ENCODE measurements at regions not wholly inside any gene's neighbourhood (a gene's known extent, or its start where the extent isn't known, plus 50 kb on each side); places are given as distances from the start of the nearest gene placed in this dataset.

DNA sequence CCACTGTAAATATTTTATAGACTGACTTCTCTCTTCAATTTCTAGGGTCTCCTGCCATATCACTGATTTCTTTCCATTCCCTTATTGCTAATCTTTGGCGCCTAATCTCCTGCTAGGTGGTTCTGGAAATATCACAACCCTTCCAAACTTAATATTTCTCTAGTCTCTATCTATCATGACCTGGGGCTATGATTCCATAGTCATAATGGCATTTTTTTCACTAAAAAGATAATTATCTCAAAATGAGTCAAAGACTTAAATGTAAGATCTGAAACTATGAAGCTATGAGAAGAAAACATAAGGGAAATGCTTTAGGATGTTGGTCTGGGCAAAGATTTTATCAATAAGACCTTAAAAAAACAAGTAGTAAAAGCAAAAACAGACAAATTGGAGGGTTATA lies 74.2 kb downstream of the LEPR start:
- DNase-seq, result peak; percentile 23
- Mint-ChIP-seq H3K36me3 (ENCODE audit: low read depth) (no peaks in the 10 kb centered on the region), H3K4me1 (ENCODE audit: low read depth) (peaks cover 47% of the 10 kb centered on the region), H3K27ac (peak overlapping the region; percentile 71), H3K9me3 (no peaks in the 10 kb centered on the region), H3K27me3 (ENCODE audit: insufficient read depth) (no peaks in the 10 kb centered on the region), H3K4me3 (0 out of 2 replicates have a peak overlapping the region, but pooled peaks have one; percentile 20)
- TF ChIP-seq, protein P1, sequence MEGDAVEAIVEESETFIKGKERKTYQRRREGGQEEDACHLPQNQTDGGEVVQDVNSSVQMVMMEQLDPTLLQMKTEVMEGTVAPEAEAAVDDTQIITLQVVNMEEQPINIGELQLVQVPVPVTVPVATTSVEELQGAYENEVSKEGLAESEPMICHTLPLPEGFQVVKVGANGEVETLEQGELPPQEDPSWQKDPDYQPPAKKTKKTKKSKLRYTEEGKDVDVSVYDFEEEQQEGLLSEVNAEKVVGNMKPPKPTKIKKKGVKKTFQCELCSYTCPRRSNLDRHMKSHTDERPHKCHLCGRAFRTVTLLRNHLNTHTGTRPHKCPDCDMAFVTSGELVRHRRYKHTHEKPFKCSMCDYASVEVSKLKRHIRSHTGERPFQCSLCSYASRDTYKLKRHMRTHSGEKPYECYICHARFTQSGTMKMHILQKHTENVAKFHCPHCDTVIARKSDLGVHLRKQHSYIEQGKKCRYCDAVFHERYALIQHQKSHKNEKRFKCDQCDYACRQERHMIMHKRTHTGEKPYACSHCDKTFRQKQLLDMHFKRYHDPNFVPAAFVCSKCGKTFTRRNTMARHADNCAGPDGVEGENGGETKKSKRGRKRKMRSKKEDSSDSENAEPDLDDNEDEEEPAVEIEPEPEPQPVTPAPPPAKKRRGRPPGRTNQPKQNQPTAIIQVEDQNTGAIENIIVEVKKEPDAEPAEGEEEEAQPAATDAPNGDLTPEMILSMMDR (IDR thresholded peaks at IDR 0.05), result no peak

DNA sequence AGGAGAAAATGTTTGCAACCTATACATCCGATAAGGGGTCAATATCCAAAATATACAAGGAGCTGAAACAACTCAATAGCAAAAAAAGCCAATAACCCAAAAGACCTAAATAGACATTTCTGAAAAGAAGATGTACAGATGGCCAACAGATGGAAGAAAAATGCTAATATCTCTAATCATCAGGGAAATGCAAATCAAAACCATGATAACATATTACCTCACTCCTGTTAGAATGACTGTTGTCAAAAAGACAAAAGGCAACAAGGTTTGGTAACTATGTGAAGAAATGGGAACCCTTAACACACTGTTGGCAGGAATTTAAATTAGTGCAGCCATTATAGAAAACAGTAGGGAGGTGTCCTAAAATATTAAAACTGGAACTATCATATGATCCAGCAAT lies 74.7 kb downstream of the LEPR start:
- Mint-ChIP-seq H3K9me3 (no peaks in the 10 kb centered on the region), H3K4me1 (ENCODE audit: low read depth) (peaks cover 43% of the 10 kb centered on the region), H3K36me3 (ENCODE audit: low read depth) (no peaks in the 10 kb centered on the region), H3K27me3 (ENCODE audit: insufficient read depth) (no peaks in the 10 kb centered on the region), H3K4me3 (0 out of 2 replicates have a peak overlapping the region, but pooled peaks have one; percentile 20), H3K27ac (peak overlapping the region; percentile 71)
- peak; percentile 57 for DNase-seq
- TF ChIP-seq, protein P1 (IDR thresholded peaks at IDR 0.05), result no peak

DNA sequence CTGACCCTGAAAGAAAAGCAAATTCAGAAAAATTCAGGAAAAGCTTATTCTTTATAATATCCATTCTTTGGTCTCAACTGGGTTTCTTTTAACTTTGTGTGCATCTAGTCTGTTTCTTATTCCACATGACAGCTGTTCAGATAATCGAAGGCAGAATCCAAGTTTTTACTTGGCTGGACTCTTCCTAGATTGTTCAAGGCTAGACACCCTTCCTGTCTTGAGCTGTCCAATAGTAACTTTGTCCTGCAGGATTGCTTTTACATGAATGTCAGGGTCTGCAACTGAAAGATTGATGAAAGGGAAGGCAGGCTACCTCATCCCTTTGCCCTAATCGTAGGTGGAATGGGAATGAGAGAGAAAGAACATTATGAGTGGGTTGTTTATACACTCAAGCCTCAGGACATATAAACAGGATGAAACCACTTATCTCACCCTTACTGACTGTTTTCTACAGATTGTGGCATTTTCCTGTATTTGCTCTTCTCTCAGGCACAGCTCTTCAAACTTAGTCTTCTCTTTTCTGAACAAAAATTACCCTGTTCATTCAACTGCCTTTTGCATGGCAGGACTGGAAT lies 76.9 kb downstream of the LEPR start:
- H3K9me3 Mint-ChIP-seq, result no peaks in the 10 kb centered on the region
- H3K36me3 Mint-ChIP-seq (ENCODE audit: low read depth), result no peaks in the 10 kb centered on the region
- H3K4me3 Mint-ChIP-seq, result no peak overlapping the region
- H3K27ac Mint-ChIP-seq, result no peak overlapping the region
- no peaks in the 10 kb centered on the region for H3K27me3 Mint-ChIP-seq (ENCODE audit: insufficient read depth)
- peaks cover 43% of the 10 kb centered on the region for H3K4me1 Mint-ChIP-seq (ENCODE audit: low read depth)
- TF ChIP-seq, protein P1 (IDR thresholded peaks at IDR 0.05), result no peak
- no peak for DNase-seq

DNA sequence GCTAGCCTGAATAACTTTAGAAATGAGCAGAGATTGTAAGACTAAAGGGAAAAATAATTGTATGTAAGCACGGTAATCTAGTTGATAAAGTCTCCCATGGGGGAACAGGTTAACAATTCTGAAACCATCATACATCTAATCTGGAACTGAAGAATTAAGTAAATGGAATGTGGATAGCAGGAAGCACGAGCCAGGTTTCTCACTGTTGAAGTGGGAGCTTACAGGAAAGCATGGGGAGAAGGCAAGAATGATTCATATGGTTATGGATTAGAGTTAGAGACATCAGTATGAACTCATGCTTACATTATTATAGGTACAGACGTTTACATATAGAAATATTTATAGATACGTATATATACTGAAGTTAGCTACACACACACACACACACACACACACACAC lies 83.0 kb downstream of the LEPR start:
- TF ChIP-seq, protein P1 (IDR thresholded peaks at IDR 0.05), result no peak
- peaks cover 53% of the 10 kb centered on the region for H3K4me1 Mint-ChIP-seq (ENCODE audit: low read depth)

DNA sequence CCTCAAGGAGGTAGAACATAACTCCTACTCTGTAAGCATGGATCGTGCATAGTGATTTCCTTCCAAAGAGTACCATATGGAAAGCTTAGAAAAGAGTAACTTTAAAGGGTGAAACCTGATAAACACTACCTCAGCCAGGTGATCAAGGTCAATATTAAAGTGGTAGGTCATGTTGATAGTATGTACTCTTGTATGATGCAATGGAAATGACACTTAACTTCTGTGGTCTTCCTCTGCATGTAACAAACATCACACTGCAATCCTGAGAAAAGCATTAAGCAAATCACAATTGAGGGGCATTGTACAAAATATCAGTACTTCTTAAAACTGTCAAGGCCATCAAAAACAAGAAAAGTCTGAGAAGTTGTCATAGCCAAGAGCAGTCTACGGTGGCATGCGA lies 83.8 kb downstream of the LEPR start:
- H3K27me3 Mint-ChIP-seq (ENCODE audit: insufficient read depth), result no peaks in the 10 kb centered on the region
- no peak overlapping the region for H3K27ac Mint-ChIP-seq
- TF ChIP-seq, protein P1 (IDR thresholded peaks at IDR 0.05), result no peak
- H3K4me3 Mint-ChIP-seq, result no peak overlapping the region
- H3K4me1 Mint-ChIP-seq (ENCODE audit: low read depth), result peaks cover 59% of the 10 kb centered on the region
- H3K36me3 Mint-ChIP-seq (ENCODE audit: low read depth), result peaks cover 11% of the 10 kb centered on the region
- DNase-seq, result no peak
- peaks cover 4% of the 10 kb centered on the region; the same call in 1 of the 2 replicates for H3K9me3 Mint-ChIP-seq

More for the DNA sequence above, 83.0 kb downstream of the LEPR start:
- Mint-ChIP-seq H3K4me3 (no peak overlapping the region), H3K36me3 (ENCODE audit: low read depth) (peaks cover 6% of the 10 kb centered on the region), H3K27ac (no peak overlapping the region), H3K9me3 (peaks cover 4% of the 10 kb centered on the region; the same call in 1 of the 2 replicates), H3K27me3 (ENCODE audit: insufficient read depth) (no peaks in the 10 kb centered on the region)
- DNase-seq, result no peak
